BE2C (cell line): ENCODE measurements at regions not wholly inside any gene's neighbourhood (a gene's known extent, or its start where the extent isn't known, plus 50 kb on each side); places are given as distances from the start of the nearest gene placed in this dataset.

Source experiments
- DNase-seq: peaks from one replicate; pipeline ENCODE4 v3.0.0-alpha.2; 2020
- H3K27me3 ChIP-seq: fragments of 250-450 bp; sonication (Bioruptor Pico); 2 replicates; pipeline ENCODE4 v1.5.1; 2020; ENCODE audit warnings: mild to moderate bottlenecking
- H3K36me3 ChIP-seq: fragments of 250-450 bp; sonication (Bioruptor Pico); 2 replicates; pipeline ENCODE4 v1.5.1; 2020; ENCODE audit warnings: mild to moderate bottlenecking
- H3K4me1 ChIP-seq: fragments of 250-450 bp; sonication (Bioruptor Pico); 2 replicates; pipeline ENCODE4 v1.5.1; 2020
- H3K4me3 ChIP-seq: 2 replicates; pipeline ENCODE4 v1.5.1; 2011; ENCODE audit warnings: low read depth, low read length
- H3K9me3 ChIP-seq: fragments of 250-450 bp; sonication (Bioruptor Pico); 2 replicates; pipeline ENCODE4 v1.5.1; 2020
- TF ChIP-seq, protein P1 (sequence below): IDR thresholded peaks from 2 replicates; pipeline ENCODE4 v1.5.1; 2012; ENCODE audit warnings: mild to moderate bottlenecking, low read depth, low read length

DNA sequence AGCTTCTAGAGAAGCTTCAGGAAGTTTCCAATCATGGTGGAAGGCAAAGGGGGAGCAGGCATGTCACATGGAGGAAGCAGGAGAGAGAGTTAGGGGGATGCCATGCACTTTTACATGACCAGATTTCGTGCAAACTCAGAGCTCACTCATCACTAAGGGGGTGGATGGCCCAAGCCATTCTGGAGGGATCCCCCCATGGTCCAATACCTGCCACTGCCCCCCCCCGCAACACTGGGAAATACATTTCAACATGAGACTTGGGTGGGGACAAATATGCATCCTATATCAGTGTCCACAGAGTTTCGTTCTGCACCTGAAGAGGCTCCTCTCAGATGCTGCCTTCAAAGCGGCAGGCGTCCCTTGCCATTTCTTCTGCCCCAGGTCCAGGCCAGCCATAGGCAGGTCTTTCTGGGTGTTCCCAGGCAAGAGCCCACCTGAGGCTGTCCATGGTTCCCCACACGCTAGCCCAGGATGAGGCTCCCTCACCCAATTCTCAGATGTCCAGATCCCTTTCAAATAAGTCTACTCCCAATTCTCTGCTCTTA, 1344.3 kb downstream of the TBC1D22A start:
- Histone ChIP-seq H3K36me3 (no peaks in the 10 kb centered on the region), H3K4me3 (no peak overlapping the region), H3K9me3 (peaks cover 4% of the 10 kb centered on the region), H3K27me3 (no peaks in the 10 kb centered on the region), H3K4me1 (no peaks in the 10 kb centered on the region)
- TF ChIP-seq, protein P1, sequence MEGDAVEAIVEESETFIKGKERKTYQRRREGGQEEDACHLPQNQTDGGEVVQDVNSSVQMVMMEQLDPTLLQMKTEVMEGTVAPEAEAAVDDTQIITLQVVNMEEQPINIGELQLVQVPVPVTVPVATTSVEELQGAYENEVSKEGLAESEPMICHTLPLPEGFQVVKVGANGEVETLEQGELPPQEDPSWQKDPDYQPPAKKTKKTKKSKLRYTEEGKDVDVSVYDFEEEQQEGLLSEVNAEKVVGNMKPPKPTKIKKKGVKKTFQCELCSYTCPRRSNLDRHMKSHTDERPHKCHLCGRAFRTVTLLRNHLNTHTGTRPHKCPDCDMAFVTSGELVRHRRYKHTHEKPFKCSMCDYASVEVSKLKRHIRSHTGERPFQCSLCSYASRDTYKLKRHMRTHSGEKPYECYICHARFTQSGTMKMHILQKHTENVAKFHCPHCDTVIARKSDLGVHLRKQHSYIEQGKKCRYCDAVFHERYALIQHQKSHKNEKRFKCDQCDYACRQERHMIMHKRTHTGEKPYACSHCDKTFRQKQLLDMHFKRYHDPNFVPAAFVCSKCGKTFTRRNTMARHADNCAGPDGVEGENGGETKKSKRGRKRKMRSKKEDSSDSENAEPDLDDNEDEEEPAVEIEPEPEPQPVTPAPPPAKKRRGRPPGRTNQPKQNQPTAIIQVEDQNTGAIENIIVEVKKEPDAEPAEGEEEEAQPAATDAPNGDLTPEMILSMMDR = no peak
- DNase-seq = no peak

DNA sequence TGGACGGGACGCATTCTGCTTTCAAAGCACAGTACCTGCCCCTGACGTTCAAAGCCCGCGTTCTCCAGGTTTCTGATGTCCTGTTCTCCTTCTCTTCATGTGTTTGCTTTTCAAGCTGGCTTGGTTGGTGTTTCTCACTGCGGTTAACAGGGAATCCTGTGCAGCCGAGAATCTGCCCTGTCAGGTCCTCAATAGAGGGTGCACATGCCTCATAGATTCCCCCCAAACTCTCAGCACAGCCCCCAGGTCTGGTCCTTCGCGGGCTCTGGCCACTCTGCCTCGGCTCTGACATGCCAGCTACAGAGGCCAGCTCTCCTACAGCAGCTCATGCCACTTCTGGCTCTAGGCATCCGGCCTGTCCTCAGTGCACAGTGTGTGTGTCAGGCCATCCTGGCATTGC, 1343.8 kb downstream of the TBC1D22A start:
- TF ChIP-seq, protein P1 = no peak

DNA sequence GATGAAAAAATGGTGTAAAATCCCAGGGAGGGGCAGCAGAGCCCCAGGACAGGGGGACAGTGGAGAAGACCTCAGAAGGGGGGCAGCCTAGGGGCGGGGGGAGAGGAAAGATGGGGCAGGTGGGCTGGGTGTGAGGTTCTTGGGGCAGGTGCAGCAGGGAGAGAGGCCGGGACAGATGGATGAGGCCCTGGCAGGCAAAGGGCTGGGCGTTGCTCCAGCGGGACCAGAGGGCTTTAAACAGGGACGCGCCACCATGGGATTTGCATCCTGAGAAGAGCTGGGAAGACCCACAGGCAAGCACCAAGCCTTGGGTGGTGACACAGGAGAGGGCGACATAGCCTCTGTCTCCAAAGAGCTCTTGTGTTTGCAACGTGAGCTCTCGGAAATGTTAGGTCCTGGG, 1342.8 kb downstream of the TBC1D22A start:
- Histone ChIP-seq H3K4me1 (no peaks in the 10 kb centered on the region), H3K27me3 (no peaks in the 10 kb centered on the region), H3K9me3 (peaks cover 4% of the 10 kb centered on the region), H3K36me3 (no peaks in the 10 kb centered on the region), H3K4me3 (no peak overlapping the region)
- DNase-seq = no peak
- TF ChIP-seq, protein P1 = no peak

More for the DNA sequence above, 1343.8 kb downstream of the TBC1D22A start:
- peaks cover 4% of the 10 kb centered on the region for H3K9me3 ChIP-seq
- H3K36me3 ChIP-seq = no peaks in the 10 kb centered on the region
- no peak overlapping the region for H3K4me3 ChIP-seq
- H3K27me3 ChIP-seq = no peaks in the 10 kb centered on the region
- no peaks in the 10 kb centered on the region for H3K4me1 ChIP-seq
- no peak for DNase-seq

DNA sequence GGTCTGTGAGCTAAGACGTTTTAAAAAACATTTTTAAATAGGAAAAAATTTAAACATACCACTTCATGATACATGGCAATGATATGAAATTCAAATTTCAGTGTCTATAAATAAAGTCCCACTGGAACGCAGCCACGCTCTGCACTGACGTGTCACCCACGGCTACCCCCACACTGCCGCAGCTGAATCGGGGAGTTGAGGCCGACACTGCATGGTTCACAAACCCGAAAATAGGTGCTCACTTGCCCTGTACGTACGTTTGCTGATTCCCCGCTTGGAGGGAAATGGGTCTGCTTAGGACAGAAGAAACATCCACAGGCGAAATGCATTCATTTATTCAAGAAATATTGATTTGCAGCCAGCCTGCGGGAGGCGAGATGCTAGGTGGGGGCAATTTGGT, 1342.3 kb downstream of the TBC1D22A start:
- Histone ChIP-seq H3K4me1 (no peaks in the 10 kb centered on the region), H3K9me3 (peaks cover 4% of the 10 kb centered on the region)
- DNase-seq = no peak

DNA sequence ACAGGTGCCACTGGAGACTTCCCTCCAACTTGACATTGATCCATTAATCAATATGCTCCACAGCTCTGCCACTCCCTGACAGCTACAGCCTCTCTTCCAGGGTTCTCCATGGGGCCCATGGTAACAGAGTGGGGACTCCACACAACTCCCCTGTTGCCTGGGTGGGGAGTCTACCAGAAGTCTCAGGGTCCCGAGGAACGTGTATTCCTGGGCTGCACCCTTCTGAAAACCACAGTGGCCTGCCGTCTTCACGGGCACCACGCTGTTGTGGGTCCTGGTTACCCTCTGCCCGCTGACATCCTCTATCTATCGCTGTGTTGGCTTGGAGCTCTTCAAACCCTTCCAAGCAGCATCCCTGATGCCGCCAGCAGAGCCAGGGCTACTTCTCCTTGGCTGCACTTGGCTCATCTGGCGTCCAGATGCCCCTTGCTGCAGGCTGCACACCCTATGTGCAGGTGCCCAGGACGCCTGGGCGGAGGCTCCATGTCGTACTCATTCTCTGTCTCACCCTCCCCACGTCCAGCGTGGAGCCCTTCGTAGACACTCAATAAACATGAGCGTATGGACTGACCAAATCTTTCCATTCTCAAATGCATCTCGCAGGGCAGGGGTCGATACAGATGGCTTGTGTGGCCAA, 1341.8 kb downstream of the TBC1D22A start:
- DNase-seq = no peak
- TF ChIP-seq, protein P1 = no peak
- Histone ChIP-seq H3K27me3 (no peaks in the 10 kb centered on the region), H3K4me3 (no peak overlapping the region), H3K4me1 (no peaks in the 10 kb centered on the region), H3K36me3 (no peaks in the 10 kb centered on the region), H3K9me3 (peaks cover 4% of the 10 kb centered on the region)

More for the DNA sequence above, 1342.3 kb downstream of the TBC1D22A start:
- Histone ChIP-seq H3K27me3 (no peaks in the 10 kb centered on the region), H3K4me3 (no peak overlapping the region), H3K36me3 (no peaks in the 10 kb centered on the region)
- TF ChIP-seq, protein P1 = no peak

DNA sequence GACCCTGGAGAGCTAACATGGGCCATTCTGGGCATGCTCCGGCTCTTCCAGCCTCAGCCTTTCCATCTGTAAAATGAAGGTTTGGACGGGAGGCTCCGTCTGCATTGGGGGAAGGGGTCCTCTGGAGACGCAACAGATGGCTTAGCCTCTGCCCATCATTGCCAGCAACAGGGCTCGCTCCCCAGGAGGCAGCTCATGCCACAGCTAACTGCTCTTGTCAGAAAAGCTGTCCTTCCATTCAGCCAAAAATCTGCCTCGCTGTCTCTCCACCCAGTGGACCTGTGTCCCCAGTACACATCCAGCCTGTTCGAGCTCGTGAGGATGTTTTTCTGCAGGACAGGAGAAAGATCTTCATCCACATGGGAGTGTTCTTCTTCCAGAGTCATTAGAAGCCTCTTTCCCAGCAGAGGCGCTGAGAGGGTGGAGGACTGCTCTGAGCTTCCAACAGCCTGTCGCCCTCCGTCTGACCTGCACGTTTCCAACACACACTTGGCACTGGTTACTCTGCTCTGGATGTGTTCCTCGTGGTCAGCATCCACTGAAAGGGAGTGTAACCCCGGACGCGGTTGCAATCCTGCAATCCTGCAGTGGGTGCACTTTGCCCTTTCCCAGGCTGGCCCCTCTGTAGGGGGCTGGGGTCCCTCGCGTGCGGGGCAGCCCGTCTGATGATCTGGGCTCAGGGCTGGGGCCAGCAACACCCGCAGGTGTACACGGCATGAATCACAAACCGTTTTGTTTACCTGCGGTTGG, 1340.9 kb downstream of the TBC1D22A start:
- TF ChIP-seq, protein P1 = no peak
- Histone ChIP-seq H3K9me3 (peaks cover 4% of the 10 kb centered on the region), H3K4me3 (no peak overlapping the region), H3K36me3 (no peaks in the 10 kb centered on the region), H3K27me3 (no peaks in the 10 kb centered on the region), H3K4me1 (no peaks in the 10 kb centered on the region)
- no peak for DNase-seq
